K562 (cell line): ENCODE measurements at regions not wholly inside any gene's neighbourhood (a gene's known extent, or its start where the extent isn't known, plus 50 kb on each side); places are given as distances from the start of the nearest gene placed in this dataset.

Source experiments
- ATAC-seq: fragments of 200-7000 bp; cut with Tn5 transposase; 3 replicates; pipeline ENCODE4 v1.9.1; 2020; ENCODE audit warnings: moderate library complexity
- BruUV-seq: library from RNA; stranded (reverse); fragments of 400-500 nt; replicated peaks from 2 replicates; lab custom pipeline; 2021; lab: Mats Ljungman, UMichigan
- CTCF ChIA-PET: fragments of 300-600 bp; formaldehyde crosslinking; extraction: SDS; loops from one replicate; lab custom pipeline; 2021; ENCODE audit warnings: low intra/inter-chr PET ratio; lab: Yijun Ruan, JAX
- POLR2A ChIA-PET: fragments of 300-600, 350-650 bp; sonication (Branson Sonifier 250); formaldehyde crosslinking; extraction: SDS; loops from one replicate; lab custom pipeline; 2021; ENCODE audit warnings: antibody characterized with exemption, inconsistent platforms; lab: Yijun Ruan, JAX
- DNase-seq, 4 experiments: peaks; one replicate each; pipeline versions ENCODE4 v3.0.0 to v3.0.0-alpha.2; 2011 to 2018; ENCODE audit warnings: low spot score in 3 of 4, mixed read lengths in 3 of 4; ENCODE audit errors: extremely low read depth in 1 of 4
- FAIRE-seq: peaks from 2 replicates; lab custom pipeline; 2011; peaks lifted over from hg19 to GRCh38; lab: Jason Lieb, UNC
- H2AFZ ChIP-seq: 2 replicates; pipeline ENCODE4 v1.6.0; 2011; ENCODE audit warnings: low read depth, low read length, control low read depth, inconsistent platforms
- H3K27ac ChIP-seq: fragments of 200-600 bp; 3 replicates; pipeline ENCODE4 v1.8.0; 2011; ENCODE audit warnings: low read depth, mild to moderate bottlenecking, control low read depth, inconsistent platforms, low read length, moderate library complexity, mixed read lengths; ENCODE audit errors: extremely low read depth
- H3K27me3 ChIP-seq, 2 experiments: fragments of 300-600 bp in 1 of 2; 2 replicates in 1 of 2; 3 replicates in 1 of 2; pipeline versions ENCODE4 v1.6.0 to v1.8.0; 2011; ENCODE audit warnings: inconsistent platforms in 2 of 2, low read length in 2 of 2, mild to moderate bottlenecking in 1 of 2, mixed read lengths in 1 of 2, moderate library complexity in 1 of 2; ENCODE audit not compliant: control insufficient read depth in 2 of 2, insufficient read depth in 2 of 2
- H3K36me3 ChIP-seq: fragments of 300-600 bp; 3 replicates; pipeline ENCODE4 v1.8.0; 2011; ENCODE audit warnings: mild to moderate bottlenecking, low read length, inconsistent platforms; ENCODE audit not compliant: control insufficient read depth, insufficient read depth
- H3K4me1 ChIP-seq, 2 experiments: fragments of 200-600 bp in 1 of 2; replicated peaks in 1 of 2; 2 replicates in 1 of 2; 3 replicates in 1 of 2; pipeline versions ENCODE4 v1.5.1 to v1.8.0; 2011; ENCODE audit warnings: inconsistent platforms in 2 of 2, low read length in 2 of 2, mild to moderate bottlenecking in 1 of 2, mixed read lengths in 1 of 2, moderate library complexity in 1 of 2; ENCODE audit not compliant: control insufficient read depth in 2 of 2, insufficient read depth in 2 of 2
- H3K4me2 ChIP-seq: 2 replicates; pipeline ENCODE4 v1.6.1; 2011; ENCODE audit warnings: low read length, control low read depth, inconsistent platforms, mixed read lengths; ENCODE audit not compliant: insufficient read depth
- H3K4me3 ChIP-seq: fragments of 200-600 bp; sonication (generic), shearing (Covaris generic); 2 replicates; pipeline ENCODE4 v1.5.1; 2016; ENCODE audit warnings: control low read depth, inconsistent platforms
- H3K79me2 ChIP-seq: fragments of 200-600 bp; 3 replicates; pipeline ENCODE4 v1.8.0; 2011; ENCODE audit warnings: low read length, inconsistent platforms; ENCODE audit not compliant: control insufficient read depth, insufficient read depth
- H3K9ac ChIP-seq, 2 experiments: 2 replicates each; pipeline versions ENCODE4 v1.6.0 to v1.6.1; 2011; ENCODE audit warnings: low read depth in 2 of 2, low read length in 2 of 2, control low read depth in 1 of 2, inconsistent platforms in 1 of 2, mild to moderate bottlenecking in 1 of 2, mixed read lengths in 1 of 2; ENCODE audit not compliant: insufficient read depth in 1 of 2
- H3K9me1 ChIP-seq: one replicate; pipeline ENCODE4 v1.6.0; 2011; ENCODE audit warnings: inconsistent platforms, mild to moderate bottlenecking, low read length, moderate library complexity; ENCODE audit not compliant: control insufficient read depth, insufficient read depth
- H3K9me3 ChIP-seq: replicated peaks from 2 replicates; pipeline ENCODE4 v1.5.1; 2011; ENCODE audit warnings: low read depth, low read length, inconsistent platforms; ENCODE audit not compliant: control insufficient read depth, insufficient read depth
- H4K20me1 ChIP-seq: replicated peaks from 2 replicates; pipeline ENCODE4 v1.6.1; 2011; ENCODE audit warnings: low read length, inconsistent platforms, mixed read lengths; ENCODE audit not compliant: control insufficient read depth, insufficient read depth
- E2F1 ChIP-seq: sonication (generic); formaldehyde crosslinking; IDR thresholded peaks from 2 replicates; pipeline ENCODE4 v1.8.1; 2023; ENCODE audit warnings: mild to moderate bottlenecking, missing genetic modification reagents, moderate library complexity
- EGR1 ChIP-seq: fragments of 450-650 bp; conservative IDR thresholded peaks from 2 replicates; pipeline ENCODE4 v1.6.1; 2017; ENCODE audit warnings: mild to moderate bottlenecking
- ELK1 ChIP-seq: sonication (generic); formaldehyde crosslinking; IDR thresholded peaks from 2 replicates; pipeline ENCODE4 v1.8.1; 2022; ENCODE audit warnings: missing genetic modification reagents
- HDAC2 ChIP-seq: fragments of 450-650 bp; IDR thresholded peaks from 2 replicates; pipeline ENCODE4 v1.6.1; 2016; ENCODE audit warnings: mild to moderate bottlenecking
- KDM5B ChIP-seq: fragments of 200-600 bp; sonication (generic); IDR thresholded peaks from 2 replicates; pipeline ENCODE4 v1.6.1; 2012; ENCODE audit warnings: low read depth, mild to moderate bottlenecking, moderate library complexity, low read length, control low read depth, inconsistent platforms; ENCODE audit not compliant: insufficient replicate concordance
- MCM2 ChIP-seq: fragments of 450-650 bp; IDR thresholded peaks from 2 replicates; pipeline ENCODE4 v1.6.1; 2017; ENCODE audit warnings: low read depth, mild to moderate bottlenecking
- RBM25 ChIP-seq: fragments of 200-400 bp; formaldehyde crosslinking; IDR thresholded peaks from 2 replicates; pipeline ENCODE4 v1.6.1; 2018; ENCODE audit warnings: low read length, low read depth, moderate library complexity; ENCODE audit not compliant: severe bottlenecking
- RHOXF2B ChIP-seq: fragments of 250-450 bp; sonication (Bioruptor Pico); conservative IDR thresholded peaks from 2 replicates; pipeline ENCODE4 v1.5.1; 2021
- SAFB ChIP-seq: fragments of 200-400 bp; formaldehyde crosslinking; IDR thresholded peaks from 2 replicates; pipeline ENCODE4 v1.6.1; 2017; ENCODE audit warnings: low read depth, low read length, borderline replicate concordance
- SMAD3 ChIP-seq: fragments of 450-650 bp; formaldehyde crosslinking; conservative IDR thresholded peaks from 2 replicates; pipeline ENCODE4 v1.4.0; 2020; ENCODE audit warnings: mild to moderate bottlenecking
- STAT5A ChIP-seq: IDR thresholded peaks from 2 replicates; pipeline ENCODE4 v1.6.1; 2012; ENCODE audit warnings: low read length, inconsistent platforms, borderline replicate concordance
- TAF15 ChIP-seq: fragments of 200-400 bp; formaldehyde crosslinking; IDR thresholded peaks from 2 replicates; pipeline ENCODE4 v1.6.1; 2017; ENCODE audit warnings: mild to moderate bottlenecking, low read depth, low read length, moderate library complexity
- ZBTB43 ChIP-seq: sonication (generic); formaldehyde crosslinking; IDR thresholded peaks from 2 replicates; pipeline ENCODE4 v1.8.0; 2023; ENCODE audit warnings: mild to moderate bottlenecking, missing genetic modification reagents
- ZFP1 ChIP-seq: fragments of 450-650 bp; formaldehyde crosslinking; IDR thresholded peaks from 2 replicates; pipeline ENCODE4 v1.4.0; 2020; ENCODE audit warnings: mild to moderate bottlenecking, mixed read lengths
- ZNF175 ChIP-seq: fragments of 200-800 bp; sonication (Bioruptor generic); IDR thresholded peaks from 2 replicates; pipeline ENCODE4 v1.6.1; 2016; ENCODE audit warnings: low read depth, mild to moderate bottlenecking, missing genetic modification characterization, missing compliant biosample characterization
- ZNF197 ChIP-seq: fragments of 200-800 bp; sonication (Bioruptor generic); IDR thresholded peaks from 2 replicates; pipeline ENCODE4 v1.6.1; 2016; ENCODE audit warnings: low read depth, missing genetic modification characterization, missing compliant biosample characterization
- ZNF696 ChIP-seq: fragments of 250-450 bp; sonication (Bioruptor Pico); conservative IDR thresholded peaks from 2 replicates; pipeline ENCODE4 v1.4.0; 2020; ENCODE audit warnings: mild to moderate bottlenecking, moderate library complexity
- WGBS: fragments of 100-300 bp; shearing (Covaris generic); methylation state at CpG from one replicate; pipeline ENCODE4 v1.1.6; 2016; ENCODE audit warnings: low coverage, mixed read lengths; ENCODE audit not compliant: insufficient coverage; ENCODE audit errors: missing lambda C conversion rate; 5-methylcytosine and 5-hydroxymethylcytosine counted together
- in situ Hi-C: fragments of 300-500 bp; cut with MboI; formaldehyde crosslinking; loops from 4 replicates; pipeline ENCODE4 v1.15.0; 2018; ENCODE audit warnings: inconsistent platforms, mixed read lengths
- intact Hi-C: fragments of 100-400 bp; cut with micrococcal nuclease; formaldehyde crosslinking; loops from 2 replicates; pipeline ENCODE4 v1.14.2; 2022
- TF ChIP-seq, protein P1 (sequence below): IDR thresholded peaks from 3 replicates; pipeline ENCODE4 v1.6.1; 2011; ENCODE audit warnings: borderline replicate concordance, mild to moderate bottlenecking, moderate library complexity; ENCODE audit not compliant: insufficient read length; ENCODE audit errors: extremely low read depth

GRCh38 chr1:80413969-80414368 lies 1386.8 kb upstream of the ADGRL2 start:
- Histone ChIP-seq H3K9me1 (no peaks in the 10 kb centered on the region), H2AFZ (no peak overlapping the region), H3K9me3 (no peaks in the 10 kb centered on the region), H3K27ac (no peak overlapping the region), H3K4me1 (no peaks in the 10 kb centered on the region), H3K79me2 (no peaks in the 10 kb centered on the region), H3K4me3 (no peak overlapping the region), H4K20me1 (no peaks in the 10 kb centered on the region), H3K9ac (no peak overlapping the region), H3K4me2 (no peak overlapping the region), H3K27me3 (no peaks in the 10 kb centered on the region), H3K36me3 (no peaks in the 10 kb centered on the region)
- in situ Hi-C loops, result no loop called here
- FAIRE-seq (no peak), ATAC-seq (no peak), DNase-seq (no peak)
- TF ChIP-seq STAT5A, result no peak
- TF ChIP-seq HDAC2, result no peak
- TF ChIP-seq E2F1 (CRISPR knock-in tag), result no peak
- TF ChIP-seq MCM2, result no peak
- no peak for TF ChIP-seq ZBTB43 (CRISPR knock-in tag)
- TF ChIP-seq EGR1, result no peak
- no peak for TF ChIP-seq SAFB
- no peak for TF ChIP-seq RHOXF2B (CRISPR knock-in tag)
- no peak for TF ChIP-seq ZNF197 (CRISPR knock-in tag)
- TF ChIP-seq TAF15, result no peak
- TF ChIP-seq ZNF175 (CRISPR knock-in tag), result no peak
- TF ChIP-seq, protein P1, sequence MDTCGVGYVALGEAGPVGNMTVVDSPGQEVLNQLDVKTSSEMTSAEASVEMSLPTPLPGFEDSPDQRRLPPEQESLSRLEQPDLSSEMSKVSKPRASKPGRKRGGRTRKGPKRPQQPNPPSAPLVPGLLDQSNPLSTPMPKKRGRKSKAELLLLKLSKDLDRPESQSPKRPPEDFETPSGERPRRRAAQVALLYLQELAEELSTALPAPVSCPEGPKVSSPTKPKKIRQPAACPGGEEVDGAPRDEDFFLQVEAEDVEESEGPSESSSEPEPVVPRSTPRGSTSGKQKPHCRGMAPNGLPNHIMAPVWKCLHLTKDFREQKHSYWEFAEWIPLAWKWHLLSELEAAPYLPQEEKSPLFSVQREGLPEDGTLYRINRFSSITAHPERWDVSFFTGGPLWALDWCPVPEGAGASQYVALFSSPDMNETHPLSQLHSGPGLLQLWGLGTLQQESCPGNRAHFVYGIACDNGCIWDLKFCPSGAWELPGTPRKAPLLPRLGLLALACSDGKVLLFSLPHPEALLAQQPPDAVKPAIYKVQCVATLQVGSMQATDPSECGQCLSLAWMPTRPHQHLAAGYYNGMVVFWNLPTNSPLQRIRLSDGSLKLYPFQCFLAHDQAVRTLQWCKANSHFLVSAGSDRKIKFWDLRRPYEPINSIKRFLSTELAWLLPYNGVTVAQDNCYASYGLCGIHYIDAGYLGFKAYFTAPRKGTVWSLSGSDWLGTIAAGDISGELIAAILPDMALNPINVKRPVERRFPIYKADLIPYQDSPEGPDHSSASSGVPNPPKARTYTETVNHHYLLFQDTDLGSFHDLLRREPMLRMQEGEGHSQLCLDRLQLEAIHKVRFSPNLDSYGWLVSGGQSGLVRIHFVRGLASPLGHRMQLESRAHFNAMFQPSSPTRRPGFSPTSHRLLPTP, result no peak
- TF ChIP-seq SMAD3 (CRISPR knock-in tag), result no peak
- TF ChIP-seq RBM25, result no peak
- no peak for TF ChIP-seq ZNF696 (CRISPR knock-in tag)
- no peak for TF ChIP-seq ZFP1 (CRISPR knock-in tag)
- TF ChIP-seq ELK1 (CRISPR knock-in tag), result no peak
- TF ChIP-seq KDM5B, result no peak
- no TSS peak for BruUV-seq
- ChIA-PET CTCF (no interaction called here), POLR2A (no interaction called here)
- intact Hi-C loops, result no loop called here
- 0% methylated on average over 1 of the region's 1 CpG for WGBS
